Transverse colon (tissue), 4 donors: ENCODE measurements at regions not wholly inside any gene's neighbourhood (a gene's known extent, or its start where the extent isn't known, plus 50 kb on each side); places are given as distances from the start of the nearest gene placed in this dataset.
A peak's percentile ranks its signal among the peaks of the same experiment; 100 is the strongest.

Source experiments
- DNase-seq: peaks from one replicate; pipeline ENCODE4 v3.0.0-alpha.2; 2019
- H3K27ac ChIP-seq, 4 donors: fragments of 200-600 bp; sonication (generic); 2 replicates each; pipeline ENCODE4 v1.5.1; 2016 to 2018; ENCODE audit warnings: inconsistent platforms in 4 of 4
- H3K27me3 ChIP-seq: fragments of 200-600 bp; sonication (generic); 2 replicates; pipeline ENCODE4 v1.5.1; 2017; ENCODE audit warnings: inconsistent platforms
- H3K36me3 ChIP-seq, 4 donors: fragments of 200-600 bp; sonication (generic); 2 replicates each; pipeline ENCODE4 v1.5.1; 2017 to 2019; ENCODE audit warnings: inconsistent platforms in 4 of 4
- H3K4me1 ChIP-seq, 4 donors: fragments of 200-600 bp; sonication (generic); 2 replicates each; pipeline ENCODE4 v1.5.1; 2017 to 2020; ENCODE audit warnings: inconsistent platforms in 4 of 4
- H3K4me3 ChIP-seq, 4 donors: fragments of 200-600 bp; sonication (generic); 1 replicate in 1 of 4; 2 replicates in 3 of 4; pipeline versions ENCODE4 v1.5.1 to v1.6.1; 2017 to 2019; ENCODE audit warnings: inconsistent platforms in 4 of 4
- H3K9me3 ChIP-seq, 2 donors: fragments of 200-600 bp; sonication (generic); 2 replicates each; pipeline ENCODE4 v1.5.1; 2017 to 2019; ENCODE audit warnings: inconsistent platforms in 2 of 2
- EP300 ChIP-seq: sonication (generic); formaldehyde crosslinking; IDR thresholded peaks from one replicate; pipeline ENCODE4 v1.6.1; 2017; ENCODE audit warnings: antibody characterized with exemption, low read depth
- POLR2A ChIP-seq: fragments of 450-650 bp; IDR thresholded peaks from one replicate; pipeline ENCODE4 v1.6.1; 2016; ENCODE audit warnings: antibody characterized with exemption, mild to moderate bottlenecking, moderate library complexity
- POLR2AphosphoS5 ChIP-seq, 3 donors: sonication (generic); formaldehyde crosslinking; IDR thresholded peaks; one replicate each; pipeline ENCODE4 v1.6.1; 2016; ENCODE audit warnings: antibody characterized with exemption in 3 of 3
- WGBS, 2 donors: methylation state at CpG; one replicate each; pipeline ENCODE4 v1.1.5; 2018; ENCODE audit warnings: low coverage in 1 of 2; 5-methylcytosine and 5-hydroxymethylcytosine counted together
- in situ Hi-C, 4 donors: fragments of 200-750 bp; cut with MboI; loops; one replicate each; pipeline versions ENCODE4 v1.15.0 to v1.15.1; 2017; ENCODE audit warnings: low sequenced_read_pairs in 3 of 4, low pct_ligation_motif_present in 1 of 4, low pct_unique_long_range_greater_than_20kb in 1 of 4
- intact Hi-C: fragments of 100-400 bp; cut with DNase I; formaldehyde crosslinking; loops from one replicate; pipeline ENCODE4 v1.15.1; 2023; ENCODE audit warnings: low total_unique reads
- TF ChIP-seq, protein P1 (sequence below), 5 experiments: fragments of 200-600 bp in 3 of 5; fragments of 450-650 bp in 2 of 5; sonication (generic) in 3 of 5; IDR thresholded peaks; 1 replicate in 2 of 5; 2 replicates in 3 of 5; pipeline ENCODE4 v1.5.1; 2016 to 2017; ENCODE audit warnings: antibody characterized with exemption in 5 of 5, inconsistent platforms in 3 of 5, mild to moderate bottlenecking in 2 of 5, moderate library complexity in 1 of 5

GRCh38 chr20:11008444-11009033, 334.7 kb upstream of the JAG1 start:
- Histone ChIP-seq H3K4me3 (no peak overlapping the region), H3K27me3 (no peaks in the 10 kb centered on the region), H3K9me3 (no peaks in the 10 kb centered on the region), H3K36me3 (no peaks in the 10 kb centered on the region), H3K4me1 (peaks cover 0 to 8% (median 3%) of the 10 kb centered on the region in 4 donors), H3K27ac (no peak overlapping the region)
- intact Hi-C loops (no loop called here), in situ Hi-C loops (no loop called here)
- DNase-seq, result no peak
- no peak for TF ChIP-seq POLR2AphosphoS5 (IDR thresholded peaks at IDR 0.05)
- TF ChIP-seq EP300, result no peak
- TF ChIP-seq POLR2A, result no peak
- WGBS, 2 donors, result 22 to 25% methylated on average over 7 of the region's 7 CpGs

DNA sequence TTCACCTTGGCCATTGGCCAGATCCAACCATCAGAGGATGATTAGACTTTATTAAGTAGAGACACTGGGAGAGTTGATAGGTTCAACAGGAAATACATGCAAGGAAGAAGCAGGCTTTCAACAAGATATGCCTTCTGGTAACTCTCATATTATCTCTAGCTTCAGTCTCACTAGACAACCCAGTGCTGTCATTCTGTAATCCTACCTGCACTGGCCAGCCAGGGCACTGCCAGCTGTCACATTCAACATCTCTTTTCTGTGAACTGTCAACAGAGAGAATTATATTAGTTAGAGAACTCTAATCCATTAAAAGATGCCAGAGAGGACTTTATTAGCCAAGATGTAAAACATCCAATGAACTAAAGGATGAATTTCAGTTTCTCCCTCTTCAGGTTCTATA, 337.9 kb upstream of the JAG1 start:
- in situ Hi-C loops (no loop called here), intact Hi-C loops (no loop called here)
- Histone ChIP-seq H3K4me1 (peaks cover 0 to 8% (median 3%) of the 10 kb centered on the region in 4 donors), H3K4me3 (no peak overlapping the region), H3K27me3 (no peaks in the 10 kb centered on the region), H3K9me3 (no peaks in the 10 kb centered on the region), H3K36me3 (no peaks in the 10 kb centered on the region), H3K27ac (no peak overlapping the region)
- TF ChIP-seq EP300 (no peak), POLR2A (no peak), POLR2AphosphoS5 (IDR thresholded peaks at IDR 0.05) (no peak)
- TF ChIP-seq, protein P1, sequence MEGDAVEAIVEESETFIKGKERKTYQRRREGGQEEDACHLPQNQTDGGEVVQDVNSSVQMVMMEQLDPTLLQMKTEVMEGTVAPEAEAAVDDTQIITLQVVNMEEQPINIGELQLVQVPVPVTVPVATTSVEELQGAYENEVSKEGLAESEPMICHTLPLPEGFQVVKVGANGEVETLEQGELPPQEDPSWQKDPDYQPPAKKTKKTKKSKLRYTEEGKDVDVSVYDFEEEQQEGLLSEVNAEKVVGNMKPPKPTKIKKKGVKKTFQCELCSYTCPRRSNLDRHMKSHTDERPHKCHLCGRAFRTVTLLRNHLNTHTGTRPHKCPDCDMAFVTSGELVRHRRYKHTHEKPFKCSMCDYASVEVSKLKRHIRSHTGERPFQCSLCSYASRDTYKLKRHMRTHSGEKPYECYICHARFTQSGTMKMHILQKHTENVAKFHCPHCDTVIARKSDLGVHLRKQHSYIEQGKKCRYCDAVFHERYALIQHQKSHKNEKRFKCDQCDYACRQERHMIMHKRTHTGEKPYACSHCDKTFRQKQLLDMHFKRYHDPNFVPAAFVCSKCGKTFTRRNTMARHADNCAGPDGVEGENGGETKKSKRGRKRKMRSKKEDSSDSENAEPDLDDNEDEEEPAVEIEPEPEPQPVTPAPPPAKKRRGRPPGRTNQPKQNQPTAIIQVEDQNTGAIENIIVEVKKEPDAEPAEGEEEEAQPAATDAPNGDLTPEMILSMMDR (IDR thresholded peaks at IDR 0.05), result no peak
- DNase-seq, result no peak

DNA sequence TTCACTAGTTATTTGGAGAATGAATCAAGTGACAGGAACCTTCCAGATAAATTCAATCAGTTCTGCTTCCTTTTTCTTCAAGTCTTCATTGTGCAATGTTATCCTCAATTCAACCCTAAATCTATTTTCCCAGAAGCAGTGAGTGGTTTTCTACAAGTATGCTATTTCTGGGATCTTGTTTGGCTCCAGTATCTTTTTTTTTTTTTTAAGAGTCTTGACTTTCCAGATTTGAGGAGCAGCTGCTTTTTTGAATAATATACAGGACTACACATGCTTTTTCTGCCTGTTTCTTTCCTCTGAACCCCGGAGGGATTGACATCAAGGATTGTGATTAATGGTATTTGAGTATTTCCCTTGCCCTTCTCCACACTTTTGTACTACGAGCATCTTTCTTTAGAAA, 339.2 kb upstream of the JAG1 start:
- H3K27me3 ChIP-seq, result no peaks in the 10 kb centered on the region
- in situ Hi-C loops (no loop called here), intact Hi-C loops (no loop called here)
- TF ChIP-seq POLR2AphosphoS5 (IDR thresholded peaks at IDR 0.05), result peak in 2 of 3 donors; percentile 44 to 48
- peak; percentile 38 for TF ChIP-seq EP300
- no peak for TF ChIP-seq POLR2A
- H3K4me1 ChIP-seq, result peaks cover 0 to 8% (median 3%) of the 10 kb centered on the region in 4 donors
- peak overlapping the region; percentile 8 to 40 (median 26) for H3K27ac ChIP-seq
- no peak overlapping the region for H3K4me3 ChIP-seq
- no peaks in the 10 kb centered on the region for H3K9me3 ChIP-seq
- DNase-seq, result no peak
- no peaks in the 10 kb centered on the region for H3K36me3 ChIP-seq
- WGBS, 2 donors, result 46 to 53% methylated on average over 2 of the region's 2 CpGs

GRCh38 chr20:11013801-11014200, 340.0 kb upstream of the JAG1 start:
- Histone ChIP-seq H3K27ac (peak overlapping the region in 1 of 4 donors; percentile 8), H3K4me1 (peaks cover 0 to under 1% (median 0%) of the 10 kb centered on the region in 4 donors), H3K9me3 (no peaks in the 10 kb centered on the region), H3K4me3 (no peak overlapping the region), H3K27me3 (no peaks in the 10 kb centered on the region), H3K36me3 (no peaks in the 10 kb centered on the region)
- no peak for DNase-seq
- in situ Hi-C loops, result no loop called here
- no peak for TF ChIP-seq POLR2A
- TF ChIP-seq EP300, result no peak
- TF ChIP-seq, protein P1 (IDR thresholded peaks at IDR 0.05), result no peak
- no peak for TF ChIP-seq POLR2AphosphoS5 (IDR thresholded peaks at IDR 0.05)
- intact Hi-C loops, result no loop called here
- 70 to 100% methylated on average over 1 of the region's 1 CpG for WGBS, 2 donors

DNA sequence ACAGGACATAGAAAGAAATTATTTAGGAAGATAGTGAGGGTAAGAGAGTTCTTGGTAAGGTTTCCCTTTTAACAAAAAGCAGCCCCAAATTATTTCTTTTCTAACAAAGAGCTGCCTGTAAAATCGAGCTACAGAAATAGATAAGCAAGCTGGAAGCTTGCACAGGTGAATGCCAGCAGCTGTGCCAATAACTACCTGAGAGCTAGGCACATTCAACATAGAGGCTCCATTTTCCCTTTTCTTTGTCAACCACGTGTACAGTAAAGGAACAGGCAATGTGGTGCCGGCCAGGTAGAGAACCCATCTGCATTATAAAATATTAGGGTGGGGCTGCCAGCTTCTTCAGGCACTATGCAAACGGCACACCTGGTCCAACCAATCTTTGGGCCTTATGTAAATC, 341.6 kb upstream of the JAG1 start:
- in situ Hi-C loops, result no loop called here

More for the DNA sequence above, 341.6 kb upstream of the JAG1 start:
- TF ChIP-seq, protein P1 (IDR thresholded peaks at IDR 0.05), result no peak
- TF ChIP-seq POLR2A (no peak), POLR2AphosphoS5 (IDR thresholded peaks at IDR 0.05) (no peak), EP300 (no peak)
- H3K9me3 ChIP-seq, result no peaks in the 10 kb centered on the region
- H3K36me3 ChIP-seq, result no peaks in the 10 kb centered on the region
- no peak for DNase-seq
- H3K27me3 ChIP-seq, result no peaks in the 10 kb centered on the region
- H3K4me3 ChIP-seq, result no peak overlapping the region
- intact Hi-C loops, result no loop called here
- whole genome bisulfite sequencing, 2 donors, result 76 to 84% methylated on average over 3 to 4 of the region's 4 CpGs
- no peak overlapping the region for H3K27ac ChIP-seq
- H3K4me1 ChIP-seq, result no peaks in the 10 kb centered on the region
